ENCODE measurements at regions not wholly inside any gene's neighbourhood (a gene's known extent, or its start where the extent isn't known, plus 50 kb on each side); places are given as distances from the start of the nearest gene placed in this dataset.

- TF ChIP-seq POLR2A (IDR thresholded peaks at IDR 0.05; ENCODE audit: low read length) (no peak), GATA1 (IDR thresholded peaks at IDR 0.05; ENCODE audit: low read depth, low read length) (no peak)
Observed at GRCh38 chr15:37758412-37758811, 176.0 kb upstream of the TMCO5A start.
